Nephron (organoid): ENCODE measurements at regions not wholly inside any gene's neighbourhood (a gene's known extent, or its start where the extent isn't known, plus 50 kb on each side); places are given as distances from the start of the nearest gene placed in this dataset.

Experiments used
- H3K27ac Mint-ChIP-seq, 3 experiments: 2 replicates each; pipeline ENCODE4 v1.8.0; 2020; ENCODE audit warnings: mixed read lengths in 3 of 3, mild to moderate bottlenecking in 2 of 3, moderate library complexity in 1 of 3
- H3K27me3 Mint-ChIP-seq: 2 replicates; pipeline ENCODE4 v1.8.0; 2021; ENCODE audit warnings: low read depth, mild to moderate bottlenecking, moderate library complexity, mixed read lengths
- H3K36me3 Mint-ChIP-seq: 2 replicates; pipeline ENCODE4 v1.8.0; 2020; ENCODE audit warnings: low read depth, mixed read lengths
- H3K4me1 Mint-ChIP-seq: 2 replicates; pipeline ENCODE4 v1.8.0; 2020; ENCODE audit warnings: mixed read lengths
- H3K4me3 Mint-ChIP-seq, 3 experiments: 2 replicates each; pipeline ENCODE4 v1.8.0; 2020; ENCODE audit warnings: mild to moderate bottlenecking in 3 of 3, mixed read lengths in 3 of 3, moderate library complexity in 2 of 3
- H3K9me3 Mint-ChIP-seq: 2 replicates; pipeline ENCODE4 v1.8.0; 2020; ENCODE audit warnings: mixed read lengths
- CTCF ChIP-seq, 3 experiments: fragments of 200-600 bp; sonication (generic); IDR thresholded peaks; one replicate each; pipeline ENCODE4 v1.5.0; 2021; ENCODE audit warnings: antibody characterized with exemption in 3 of 3; ENCODE audit not compliant: unreplicated experiment in 3 of 3

- Mint-ChIP-seq H3K4me3 (no peak overlapping the region), H3K4me1 (peaks cover 20% of the 10 kb centered on the region), H3K27ac (no peak overlapping the region), H3K9me3 (peaks cover 2% of the 10 kb centered on the region), H3K27me3 (peaks cover 10% of the 10 kb centered on the region), H3K36me3 (no peaks in the 10 kb centered on the region)
- TF ChIP-seq CTCF (IDR thresholded peaks at IDR 0.05; ENCODE audit: unreplicated experiment in 3 of 3), result no peak
Observed at GRCh38 chr12:105998561-105998960, 140.2 kb downstream of the NUAK1 start.

DNA sequence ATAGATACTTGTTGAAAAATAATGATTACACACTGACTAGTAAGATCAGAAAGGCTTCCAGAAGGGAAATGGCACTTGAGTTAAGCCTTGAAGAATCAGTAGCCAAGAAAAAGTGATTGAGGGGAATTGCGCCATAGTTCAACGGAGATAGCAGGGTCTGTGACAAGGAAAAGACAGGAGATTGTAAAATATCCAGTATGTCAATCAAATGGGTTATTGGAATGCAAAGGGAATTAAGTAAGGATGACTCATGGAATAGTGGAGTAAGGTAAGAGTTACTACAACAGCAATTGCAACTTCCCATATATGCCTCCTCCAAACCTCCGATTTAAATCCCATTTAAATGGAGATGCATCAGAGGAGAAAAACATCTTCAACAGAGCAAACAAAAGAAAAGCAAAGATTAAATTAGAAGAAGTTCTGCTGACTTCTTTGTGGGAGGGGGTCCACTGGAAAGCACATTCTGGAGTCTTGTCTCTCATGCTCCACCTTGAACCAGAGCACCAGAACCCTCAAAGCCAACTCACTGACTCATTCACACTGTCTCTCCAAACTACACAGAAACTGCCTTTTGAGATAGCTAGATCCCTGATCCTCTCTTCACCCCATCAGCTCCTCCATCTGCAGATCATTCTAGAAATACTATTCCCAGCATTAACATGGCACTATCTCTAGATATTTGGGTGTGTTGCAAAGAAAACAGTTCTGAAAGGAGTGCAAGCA, 138.2 kb downstream of the NUAK1 start:
- Mint-ChIP-seq H3K36me3 (peaks cover 5% of the 10 kb centered on the region), H3K27ac (no peak overlapping the region), H3K9me3 (peaks cover 12% of the 10 kb centered on the region), H3K4me1 (peaks cover 6% of the 10 kb centered on the region), H3K4me3 (no peak overlapping the region), H3K27me3 (peaks cover 10% of the 10 kb centered on the region)
- no peak for TF ChIP-seq CTCF (IDR thresholded peaks at IDR 0.05; ENCODE audit: unreplicated experiment in 3 of 3)

GRCh38 chr12:106001105-106001836, 137.5 kb downstream of the NUAK1 start:
- Mint-ChIP-seq H3K4me1 (peaks cover 1% of the 10 kb centered on the region), H3K9me3 (peaks cover 10% of the 10 kb centered on the region), H3K36me3 (peaks cover 5% of the 10 kb centered on the region), H3K4me3 (no peak overlapping the region), H3K27me3 (peaks cover 5% of the 10 kb centered on the region), H3K27ac (no peak overlapping the region)
- no peak for TF ChIP-seq CTCF (IDR thresholded peaks at IDR 0.05; ENCODE audit: unreplicated experiment in 3 of 3)

DNA sequence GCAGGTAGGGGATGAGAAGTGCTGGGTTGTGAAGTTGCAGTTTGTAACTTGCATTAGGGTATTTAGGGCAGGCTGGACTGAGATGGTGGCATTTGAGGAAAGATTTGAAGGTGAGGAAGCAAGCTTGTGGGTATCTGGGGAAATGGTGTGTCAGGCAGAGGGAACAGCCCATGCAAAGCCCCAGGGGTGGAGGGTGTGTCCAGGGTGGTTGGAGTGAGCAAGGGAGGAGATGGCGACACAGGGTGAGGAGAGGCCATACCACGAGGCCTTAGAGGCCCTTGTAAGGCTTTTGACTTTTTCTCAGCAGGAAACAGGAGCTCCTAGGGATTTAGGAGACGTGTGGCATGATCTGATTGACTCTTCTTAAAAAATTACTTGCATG, 136.9 kb downstream of the NUAK1 start:
- Mint-ChIP-seq H3K4me3 (no peak overlapping the region), H3K27me3 (peaks cover 4% of the 10 kb centered on the region), H3K9me3 (peaks cover 12% of the 10 kb centered on the region), H3K36me3 (peaks cover 5% of the 10 kb centered on the region), H3K27ac (no peak overlapping the region), H3K4me1 (no peaks in the 10 kb centered on the region)
- TF ChIP-seq CTCF (IDR thresholded peaks at IDR 0.05; ENCODE audit: unreplicated experiment in 3 of 3), result no peak

DNA sequence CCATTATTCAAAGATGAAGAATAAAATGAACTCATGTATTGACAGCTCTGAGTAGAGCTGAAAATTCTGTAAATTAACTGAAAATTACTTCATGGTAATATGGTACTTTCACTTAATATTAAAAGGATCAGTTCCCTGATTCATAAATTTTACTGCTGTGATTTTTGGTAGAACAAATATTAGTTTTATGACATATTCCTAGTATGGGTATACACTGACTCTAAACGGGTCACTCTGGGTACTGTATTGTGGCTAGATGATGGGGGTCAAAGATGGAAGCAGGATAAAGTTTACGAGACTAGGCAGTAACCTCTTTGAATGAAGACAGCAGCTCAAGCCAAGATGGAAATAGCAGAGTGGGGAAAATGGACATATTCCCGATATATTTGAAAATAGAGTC, 135.5 kb downstream of the NUAK1 start:
- H3K9me3 Mint-ChIP-seq, result peaks cover 12% of the 10 kb centered on the region
- no peaks in the 10 kb centered on the region for H3K4me1 Mint-ChIP-seq
- no peak for TF ChIP-seq CTCF (IDR thresholded peaks at IDR 0.05; ENCODE audit: unreplicated experiment in 3 of 3)
- no peak overlapping the region for H3K4me3 Mint-ChIP-seq
- H3K36me3 Mint-ChIP-seq, result peaks cover 5% of the 10 kb centered on the region
- peaks cover 4% of the 10 kb centered on the region for H3K27me3 Mint-ChIP-seq
- H3K27ac Mint-ChIP-seq, result no peak overlapping the region
